ENCODE measurements at regions not wholly inside any gene's neighbourhood (a gene's known extent, or its start where the extent isn't known, plus 50 kb on each side); places are given as distances from the start of the nearest gene placed in this dataset.
A peak's percentile ranks its signal among the peaks of the same experiment; 100 is the strongest.

GRCh38 chr5:17434982-17435381 lies 63.0 kb upstream of the TAF11L2 start:
- no peak for TF ChIP-seq CTCF (conservative IDR thresholded peaks at IDR 0.05)
- no peak overlapping the region for H3K27ac ChIP-seq

GRCh38 chr5:17436350-17436749 lies 61.7 kb upstream of the TAF11L2 start:
- H3K27ac ChIP-seq = peak overlapping the region; percentile 61
- no peak for TF ChIP-seq CTCF (conservative IDR thresholded peaks at IDR 0.05)

- H3K27ac ChIP-seq = peak overlapping the region; percentile 61
- no peak for TF ChIP-seq CTCF (conservative IDR thresholded peaks at IDR 0.05)
Measured at GRCh38 chr5:17436761-17437221, 61.2 kb upstream of the TAF11L2 start.

- H3K27ac ChIP-seq = peak overlapping the region; percentile 61
- TF ChIP-seq CTCF (conservative IDR thresholded peaks at IDR 0.05) = no peak
Measured at GRCh38 chr5:17438027-17438426, 60.0 kb upstream of the TAF11L2 start.

- H3K27ac ChIP-seq = no peak overlapping the region
- TF ChIP-seq CTCF (conservative IDR thresholded peaks at IDR 0.05) = no peak
Measured at GRCh38 chr5:17439956-17440355, 58.1 kb upstream of the TAF11L2 start.

- no peak for TF ChIP-seq CTCF (conservative IDR thresholded peaks at IDR 0.05)
- H3K27ac ChIP-seq = no peak overlapping the region
Measured at GRCh38 chr5:17440766-17441165, 57.3 kb upstream of the TAF11L2 start.

GRCh38 chr5:17441351-17441750 lies 56.7 kb upstream of the TAF11L2 start:
- H3K27ac ChIP-seq = no peak overlapping the region
- TF ChIP-seq CTCF (conservative IDR thresholded peaks at IDR 0.05) = no peak

All from VCaP (cell line).